Kidney (tissue), 13 donors: ENCODE measurements at regions not wholly inside any gene's neighbourhood (a gene's known extent, or its start where the extent isn't known, plus 50 kb on each side); places are given as distances from the start of the nearest gene placed in this dataset.

Source experiments
- DNase-seq, 5 donors: peaks; one replicate each; pipeline ENCODE4 v3.0.0-alpha.2; 2013 to 2020
- FAIRE-seq: peaks from 2 replicates; lab custom pipeline; 2012; peaks lifted over from hg19 to GRCh38; lab: Jason Lieb, UNC
- H3K27ac ChIP-seq, 2 donors: one replicate each; pipeline ENCODE4 v1.7.0; 2013; ENCODE audit warnings: low read depth in 2 of 2, low read length in 2 of 2, inconsistent platforms in 1 of 2
- H3K27me3 ChIP-seq: one replicate; pipeline ENCODE4 v1.7.1; 2013; ENCODE audit warnings: low read length, inconsistent platforms; ENCODE audit not compliant: control insufficient read depth, insufficient read depth
- H3K36me3 ChIP-seq, 3 donors: one replicate each; pipeline versions ENCODE4 v1.7.0 to v1.7.1; 2013; ENCODE audit warnings: low read length in 3 of 3, control low read depth in 1 of 3, inconsistent platforms in 1 of 3; ENCODE audit not compliant: insufficient read depth in 3 of 3, control insufficient read depth in 2 of 3
- H3K4me1 ChIP-seq, 3 donors: one replicate each; pipeline versions ENCODE4 v1.7.0 to v1.7.1; 2013; ENCODE audit warnings: low read length in 3 of 3, inconsistent platforms in 1 of 3, low read depth in 1 of 3; ENCODE audit not compliant: control insufficient read depth in 2 of 3, insufficient read depth in 2 of 3
- H3K4me3 ChIP-seq, 3 donors: one replicate each; pipeline versions ENCODE4 v1.7.0 to v1.8.1; 2013; ENCODE audit warnings: low read length in 3 of 3, control low read depth in 1 of 3, inconsistent platforms in 1 of 3
- H3K9ac ChIP-seq, 3 donors: one replicate each; pipeline versions ENCODE4 v1.7.0 to v1.7.1; 2013; ENCODE audit warnings: low read length in 3 of 3, control low read depth in 1 of 3, inconsistent platforms in 1 of 3
- H3K9me3 ChIP-seq, 3 donors: one replicate each; pipeline versions ENCODE4 v1.7.0 to v1.7.1; 2013; ENCODE audit warnings: low read length in 3 of 3, control low read depth in 1 of 3, inconsistent platforms in 1 of 3; ENCODE audit not compliant: control insufficient read depth in 2 of 3, insufficient read depth in 1 of 3
- intact Hi-C: fragments of 100-400 bp; cut with DNase I; formaldehyde crosslinking; loops from one replicate; pipeline ENCODE4 v1.11.1; 2022
- TF ChIP-seq, protein P1 (sequence below): IDR thresholded peaks from 3 replicates; pipeline ENCODE4 v1.5.1; 2012; ENCODE audit warnings: mild to moderate bottlenecking, moderate library complexity, borderline replicate concordance; ENCODE audit not compliant: insufficient read depth; ENCODE audit errors: extremely low read depth
- donor health status: control.
- donor health status: control.
- donor health status: control.
- donor health status: control.
- donor health status: control.
- donor health status: DM: yes; HTN: yes; CAD: no.
- donor health status: Normal renal cell carcinoma (clear cell type).

DNA sequence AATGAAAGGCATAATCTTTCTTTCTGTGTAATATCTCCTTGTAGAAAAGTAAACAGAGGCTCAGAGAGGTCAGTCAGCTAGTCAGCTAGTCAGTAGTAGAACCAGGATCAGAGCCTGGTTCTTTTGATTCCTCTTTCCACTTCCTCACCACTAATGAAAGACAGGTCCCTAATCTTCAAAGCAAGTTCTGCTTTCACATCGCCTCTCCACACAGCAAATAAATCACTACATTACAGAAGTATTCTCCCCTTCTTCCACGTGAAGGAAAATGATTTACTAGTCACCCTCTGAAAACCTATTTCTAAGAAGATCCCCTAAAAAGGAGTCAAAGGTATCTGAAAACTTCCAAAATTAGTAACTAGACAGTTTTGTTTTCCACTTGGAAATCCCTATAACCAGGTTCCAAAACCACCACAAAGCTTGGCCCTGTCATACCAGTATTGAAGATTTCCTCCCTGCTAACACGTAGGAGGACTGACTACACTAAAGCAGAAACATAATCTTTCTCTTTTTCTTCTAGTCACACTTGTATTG lies 140.5 kb upstream of the TARS1 start:
- FAIRE-seq (no peak), DNase-seq (no peak)
- TF ChIP-seq, protein P1, sequence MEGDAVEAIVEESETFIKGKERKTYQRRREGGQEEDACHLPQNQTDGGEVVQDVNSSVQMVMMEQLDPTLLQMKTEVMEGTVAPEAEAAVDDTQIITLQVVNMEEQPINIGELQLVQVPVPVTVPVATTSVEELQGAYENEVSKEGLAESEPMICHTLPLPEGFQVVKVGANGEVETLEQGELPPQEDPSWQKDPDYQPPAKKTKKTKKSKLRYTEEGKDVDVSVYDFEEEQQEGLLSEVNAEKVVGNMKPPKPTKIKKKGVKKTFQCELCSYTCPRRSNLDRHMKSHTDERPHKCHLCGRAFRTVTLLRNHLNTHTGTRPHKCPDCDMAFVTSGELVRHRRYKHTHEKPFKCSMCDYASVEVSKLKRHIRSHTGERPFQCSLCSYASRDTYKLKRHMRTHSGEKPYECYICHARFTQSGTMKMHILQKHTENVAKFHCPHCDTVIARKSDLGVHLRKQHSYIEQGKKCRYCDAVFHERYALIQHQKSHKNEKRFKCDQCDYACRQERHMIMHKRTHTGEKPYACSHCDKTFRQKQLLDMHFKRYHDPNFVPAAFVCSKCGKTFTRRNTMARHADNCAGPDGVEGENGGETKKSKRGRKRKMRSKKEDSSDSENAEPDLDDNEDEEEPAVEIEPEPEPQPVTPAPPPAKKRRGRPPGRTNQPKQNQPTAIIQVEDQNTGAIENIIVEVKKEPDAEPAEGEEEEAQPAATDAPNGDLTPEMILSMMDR, result no peak
- Histone ChIP-seq H3K27ac (no peak overlapping the region), H3K4me1 (peaks cover 3 to 8% (median 6%) of the 10 kb centered on the region in 3 donors), H3K36me3 (no peaks in the 10 kb centered on the region), H3K4me3 (peak overlapping the region in 2 of 3 donors; percentile 9 to 42), H3K27me3 (no peaks in the 10 kb centered on the region), H3K9me3 (no peaks in the 10 kb centered on the region), H3K9ac (peak overlapping the region in 1 of 3 donors; percentile 43)
- intact Hi-C loops, result loop anchor here (10.0 kb wide), 1 partner anchor 215 kb away; no protein-coding TSS in a partner anchor

GRCh38 chr5:33303579-33304095 lies 137.1 kb upstream of the TARS1 start:
- H3K9me3 ChIP-seq, result no peaks in the 10 kb centered on the region
- no peak for FAIRE-seq
- TF ChIP-seq, protein P1, result no peak
- H3K9ac ChIP-seq, result no peak overlapping the region
- peak in 1 of 5 donors; percentile 53 for DNase-seq
- H3K27me3 ChIP-seq, result no peaks in the 10 kb centered on the region
- peaks cover 7 to 17% (median 12%) of the 10 kb centered on the region in 3 donors for H3K4me1 ChIP-seq
- no peaks in the 10 kb centered on the region for H3K36me3 ChIP-seq
- H3K4me3 ChIP-seq, result no peak overlapping the region
- H3K27ac ChIP-seq, result no peak overlapping the region
- intact Hi-C loops, result loop anchor here (10.0 kb wide), 1 partner anchor 211 kb away; no protein-coding TSS in a partner anchor

DNA sequence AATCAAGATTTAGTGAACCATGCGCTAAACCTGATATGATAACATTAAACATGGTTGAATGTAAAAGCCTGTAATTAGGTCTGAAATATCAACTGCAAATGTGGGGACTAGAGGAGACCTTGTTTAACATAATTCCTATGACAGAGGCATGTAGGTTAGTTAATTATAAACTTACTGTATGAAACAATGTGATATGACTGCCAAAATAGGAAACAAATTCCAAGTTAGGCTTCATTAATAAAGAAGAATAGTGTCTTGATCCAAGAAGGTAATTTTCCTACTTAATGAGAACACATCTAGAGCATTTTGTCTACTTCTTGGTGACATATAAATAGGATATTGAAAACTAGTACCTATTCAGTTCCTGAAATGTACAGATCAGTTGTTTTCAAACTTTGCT lies 136.2 kb upstream of the TARS1 start:
- FAIRE-seq (no peak), DNase-seq (no peak)
- TF ChIP-seq, protein P1, result no peak
- intact Hi-C loops, result loop anchor here (10.0 kb wide), 1 partner anchor 210 kb away; no protein-coding TSS in a partner anchor
- Histone ChIP-seq H3K9me3 (no peaks in the 10 kb centered on the region), H3K4me3 (no peak overlapping the region), H3K9ac (no peak overlapping the region), H3K27me3 (no peaks in the 10 kb centered on the region), H3K4me1 (peaks cover 4 to 16% (median 12%) of the 10 kb centered on the region in 3 donors), H3K36me3 (no peaks in the 10 kb centered on the region), H3K27ac (no peak overlapping the region)
